Right ventricle myocardium inferior (tissue), 1 donor: ENCODE measurements at regions not wholly inside any gene's neighbourhood (a gene's known extent, or its start where the extent isn't known, plus 50 kb on each side); places are given as distances from the start of the nearest gene placed in this dataset.
A peak's percentile ranks its signal among the peaks of the same experiment; 100 is the strongest.

ENCODE experiments used
- ATAC-seq: fragments of 200-7000 bp; cut with Tn5 transposase; one replicate; pipeline ENCODE4 v1.9.1; 2020; ENCODE audit warnings: mild to moderate bottlenecking, moderate library complexity
- DNase-seq: peaks from one replicate; pipeline ENCODE4 v3.0.0; 2021; ENCODE audit errors: missing footprints
- intact Hi-C: fragments of 100-400 bp; cut with DNase I; formaldehyde crosslinking; loops from one replicate; pipeline ENCODE4 v1.11.0; 2022
- donor health status: DM: no; HTN: yes; CAD: no; lungs with severe emphysema.

DNA sequence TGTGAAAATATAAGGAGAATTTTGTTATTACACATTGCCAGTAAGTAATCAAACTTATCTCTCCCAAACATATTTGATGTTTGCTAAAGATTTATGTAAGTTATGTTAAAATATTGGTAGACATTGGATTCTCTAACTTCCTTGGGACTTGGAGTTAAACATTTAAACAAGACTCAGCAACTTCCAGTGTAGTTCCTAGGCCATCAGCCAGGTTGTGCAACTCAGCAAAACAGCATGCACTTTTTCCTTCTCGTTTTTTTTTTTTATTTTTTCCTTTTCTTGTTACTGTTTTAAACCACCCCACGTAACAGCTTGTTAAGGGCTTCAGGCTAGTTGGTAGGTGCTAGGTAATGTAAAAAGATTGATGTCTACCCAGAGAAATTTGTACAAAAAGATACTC is 510.4 kb downstream of the ANKRD50 start:
- no peak for ATAC-seq
- DNase-seq, result peak; percentile 64
- intact Hi-C loops, result no loop called here

DNA sequence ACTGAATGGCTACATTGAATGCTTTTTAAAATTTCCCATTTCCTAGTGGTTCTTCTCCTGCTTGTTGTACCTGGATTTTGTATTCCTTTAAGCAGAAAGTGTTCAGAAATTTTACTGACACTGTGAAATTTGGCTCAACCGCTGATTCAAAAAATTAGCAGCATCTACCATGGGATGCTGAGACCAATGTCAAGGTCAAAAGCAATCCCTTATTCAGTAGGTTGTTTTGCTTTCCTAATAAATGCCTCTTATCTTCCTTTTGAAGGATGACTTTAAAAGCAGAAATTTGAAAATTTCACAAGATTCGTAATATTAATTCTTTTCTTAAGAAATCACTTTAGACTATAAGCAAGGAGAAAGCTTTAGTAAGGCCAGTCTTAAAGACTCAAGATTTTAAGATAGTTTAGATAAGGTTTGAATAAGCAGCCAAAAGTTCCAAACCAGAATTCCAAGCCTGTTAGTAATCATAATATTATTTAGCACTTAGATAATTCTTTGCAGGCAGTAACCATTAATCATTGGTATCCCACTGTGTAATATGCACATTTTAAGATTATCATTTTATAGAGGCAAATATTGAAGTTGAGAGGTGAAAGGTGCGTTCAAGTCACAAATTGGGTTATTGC is 508.8 kb downstream of the ANKRD50 start:
- no peak for ATAC-seq
- intact Hi-C loops, result no loop called here
- DNase-seq, result no peak

DNA sequence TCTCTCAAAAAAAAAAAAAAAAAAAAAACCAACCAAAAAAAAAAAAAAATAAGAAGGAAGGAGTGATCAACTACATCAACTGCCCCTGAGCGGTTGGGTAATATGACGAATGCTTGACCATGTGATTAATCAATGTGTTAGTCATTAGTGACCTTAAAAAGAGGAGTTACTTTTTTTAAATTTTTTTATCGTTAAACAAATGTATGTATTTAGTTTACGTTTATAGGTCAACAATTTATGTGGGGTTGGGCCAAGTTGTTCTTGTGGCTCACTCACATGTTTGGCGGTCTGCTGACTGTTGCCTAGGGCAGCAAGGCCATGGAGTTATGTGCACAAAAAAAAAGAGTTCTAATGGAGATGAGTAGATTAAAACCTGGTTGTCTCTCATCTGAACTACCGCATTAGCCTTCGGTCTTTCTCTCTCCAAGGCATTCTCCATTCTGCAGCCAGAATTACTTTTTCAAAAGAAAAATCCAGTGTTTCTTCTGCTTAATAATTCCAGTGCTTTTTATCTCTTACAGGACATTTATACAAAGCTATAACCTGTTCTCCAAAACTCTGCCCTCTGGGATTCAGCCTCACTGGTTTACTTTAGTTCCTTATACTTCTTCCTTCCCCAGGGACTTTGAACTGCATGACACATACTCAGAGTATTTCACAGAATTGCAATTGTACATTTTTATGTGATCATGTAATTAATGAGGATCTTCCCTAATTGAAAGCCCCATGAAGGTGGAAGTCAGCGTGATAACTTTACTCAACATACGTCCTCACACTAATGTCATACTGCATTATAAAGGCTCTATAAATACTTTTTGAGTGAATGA is 505.5 kb downstream of the ANKRD50 start:
- intact Hi-C loops, result no loop called here
- no peak for ATAC-seq
- DNase-seq, result no peak

GRCh38 chr4:124209211-124209610 is 503.3 kb downstream of the ANKRD50 start:
- intact Hi-C loops, result no loop called here
- DNase-seq, result no peak
- no peak for ATAC-seq

GRCh38 chr4:124209626-124210025 is 502.9 kb downstream of the ANKRD50 start:
- DNase-seq (no peak), ATAC-seq (no peak)
- intact Hi-C loops, result no loop called here

DNA sequence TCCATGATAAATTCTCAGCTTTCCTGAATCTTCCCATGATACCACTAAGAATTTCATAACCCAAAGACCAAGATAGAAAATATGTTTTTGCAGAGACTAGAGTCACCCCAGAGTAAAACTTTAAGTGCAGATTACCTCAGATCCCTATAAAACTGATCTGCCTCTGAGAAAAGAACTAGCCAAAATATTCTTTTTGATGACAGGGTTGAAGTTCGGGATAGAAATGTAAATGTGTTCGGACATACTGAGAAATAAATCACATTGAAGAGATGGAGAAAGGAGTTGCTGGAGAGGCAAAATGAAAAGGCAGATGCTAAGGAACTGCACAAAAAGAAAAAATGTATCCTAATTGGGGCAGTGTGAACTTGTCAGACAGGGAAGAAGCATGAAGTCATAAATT is 501.8 kb downstream of the ANKRD50 start:
- ATAC-seq (no peak), DNase-seq (no peak)
- intact Hi-C loops, result no loop called here

- intact Hi-C loops, result no loop called here
- DNase-seq (no peak), ATAC-seq (peak; percentile 20)
Observed at GRCh38 chr4:124212815-124213630, 499.5 kb downstream of the ANKRD50 start.

- no peak for ATAC-seq
- intact Hi-C loops, result no loop called here
- DNase-seq, result no peak
Observed at GRCh38 chr4:124219389-124219788, 493.1 kb downstream of the ANKRD50 start.

- DNase-seq (no peak), ATAC-seq (no peak)
- intact Hi-C loops, result no loop called here
Observed at GRCh38 chr4:124224256-124224655, 488.3 kb downstream of the ANKRD50 start.

- ATAC-seq (no peak), DNase-seq (no peak)
- intact Hi-C loops, result no loop called here
Observed at GRCh38 chr4:124227981-124228380, 484.6 kb downstream of the ANKRD50 start.

DNA sequence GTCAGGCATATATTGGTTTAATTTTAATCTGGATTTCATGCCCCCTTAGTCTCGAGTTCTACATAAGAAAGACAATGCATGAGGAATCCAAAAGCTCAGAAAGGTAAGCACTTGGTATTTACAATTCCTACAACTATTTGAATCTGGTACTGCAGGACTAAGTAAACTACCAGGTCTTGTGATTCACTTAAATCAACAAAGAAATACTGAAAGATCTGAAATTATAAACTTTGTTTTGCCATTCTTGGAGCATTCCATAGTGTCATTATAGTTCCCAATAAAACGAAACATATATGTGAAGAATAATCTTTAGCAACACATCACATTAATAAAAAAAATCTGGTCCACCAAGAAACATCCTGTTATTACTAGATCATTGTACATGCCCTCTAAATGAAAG is 482.3 kb downstream of the ANKRD50 start:
- DNase-seq (no peak), ATAC-seq (no peak)
- intact Hi-C loops, result no loop called here

DNA sequence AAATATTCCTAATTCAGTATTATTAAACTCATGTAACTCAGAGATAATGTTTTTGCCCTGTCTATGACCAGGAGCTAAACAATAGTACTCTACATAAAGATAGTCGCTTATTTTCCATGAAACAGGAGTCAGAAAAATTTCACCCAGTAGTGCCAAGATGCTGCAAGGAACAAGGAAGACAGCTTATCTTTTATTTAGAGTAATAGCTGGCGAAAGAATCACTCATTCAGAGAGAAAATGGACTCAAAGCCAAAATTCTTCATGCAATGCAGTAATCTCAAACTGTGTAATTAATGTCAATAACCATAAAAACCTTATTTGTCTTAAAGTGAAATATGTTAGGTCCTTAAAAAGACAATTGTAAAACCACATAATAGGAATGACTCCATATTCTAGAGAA is 477.8 kb downstream of the ANKRD50 start:
- DNase-seq, result no peak
- intact Hi-C loops, result no loop called here
- no peak for ATAC-seq

DNA sequence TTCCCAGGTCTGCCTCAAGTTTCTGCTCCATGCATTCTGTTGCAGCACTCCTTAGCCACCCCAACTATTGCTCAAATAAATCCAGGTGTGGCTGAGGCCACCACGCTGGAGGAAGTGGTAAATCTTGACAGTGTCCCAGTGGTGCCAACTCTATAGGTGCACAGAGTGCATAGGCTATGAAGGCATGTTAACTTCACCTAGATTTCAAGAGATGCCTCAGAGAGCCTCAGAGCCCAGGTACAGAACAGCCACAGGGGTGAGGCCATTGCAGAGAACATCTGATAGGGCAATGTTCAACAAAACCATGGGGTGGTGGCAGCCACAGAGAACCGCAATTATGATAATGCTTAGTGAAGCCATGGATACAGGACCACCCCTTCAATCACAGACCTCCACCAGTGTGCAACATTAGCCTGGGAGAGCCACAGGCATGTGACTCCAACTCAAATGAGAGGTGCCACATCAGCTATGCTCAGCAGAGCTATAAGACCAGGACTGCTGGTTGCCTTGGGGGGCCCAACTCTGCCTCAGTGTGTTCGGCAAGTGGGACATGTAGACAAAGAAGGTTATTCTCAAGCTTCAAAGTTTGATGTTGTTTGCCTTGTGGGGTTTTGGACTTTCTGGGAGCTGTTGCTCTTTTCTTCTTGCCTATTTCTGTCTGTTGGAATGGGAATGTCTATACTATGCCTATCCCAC is 468.7 kb downstream of the ANKRD50 start:
- DNase-seq (no peak), ATAC-seq (no peak)
- intact Hi-C loops, result no loop called here

- DNase-seq (no peak), ATAC-seq (no peak)
- intact Hi-C loops, result no loop called here
Observed at GRCh38 chr4:124253080-124253479, 459.5 kb downstream of the ANKRD50 start.

GRCh38 chr4:124262211-124263179 is 450.0 kb downstream of the ANKRD50 start:
- intact Hi-C loops, result loop anchor here (2.0 to 5.0 kb wide), 2 partner anchors 490 to 1160 kb away; no protein-coding TSS in a partner anchor
- ATAC-seq (peak; percentile 89), DNase-seq (no peak)

- intact Hi-C loops, result no loop called here
- DNase-seq (no peak), ATAC-seq (no peak)
Observed at GRCh38 chr4:124265701-124266100, 446.8 kb downstream of the ANKRD50 start.

DNA sequence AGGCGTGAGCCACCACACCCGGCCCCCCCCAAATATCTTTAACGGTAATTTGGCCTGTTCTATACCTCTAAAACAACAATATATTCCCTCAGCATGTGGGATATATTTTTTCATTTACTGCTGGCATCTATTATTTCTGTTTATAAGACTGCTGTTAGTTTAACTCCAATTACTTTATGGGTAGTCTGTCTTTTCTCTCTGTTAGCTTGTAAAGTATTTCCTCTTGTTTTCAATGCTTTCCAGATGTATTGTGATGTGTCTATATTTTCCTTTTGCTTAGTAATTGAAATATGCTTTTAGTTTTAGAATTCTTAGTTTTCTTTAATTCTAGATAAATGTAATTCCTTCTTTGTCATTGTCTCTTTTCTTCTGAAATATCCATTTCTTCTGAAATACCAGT is 445.8 kb downstream of the ANKRD50 start:
- intact Hi-C loops, result no loop called here
- ATAC-seq, result no peak
- no peak for DNase-seq

DNA sequence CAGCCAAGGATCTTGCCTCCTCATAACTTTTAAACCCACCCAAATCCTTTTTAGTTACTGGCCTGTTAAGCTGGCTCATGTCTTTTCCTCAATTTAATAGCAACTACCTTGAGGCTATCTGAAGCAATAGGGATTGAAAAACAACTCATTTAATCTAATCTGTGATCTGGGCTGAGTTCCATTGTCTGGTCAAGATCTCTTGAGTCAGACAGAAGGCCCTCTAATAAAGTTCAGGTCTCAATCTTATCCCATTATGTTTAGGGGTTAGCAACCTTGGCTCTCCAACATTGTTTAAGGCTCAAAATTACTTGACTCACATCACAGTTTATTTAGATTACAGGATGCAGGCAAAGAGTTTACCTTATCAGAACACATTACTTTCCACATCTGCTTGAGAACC is 436.1 kb downstream of the ANKRD50 start:
- DNase-seq (no peak), ATAC-seq (no peak)
- intact Hi-C loops, result no loop called here
